ENCODE measurements at regions not wholly inside any gene's neighbourhood (a gene's known extent, or its start where the extent isn't known, plus 50 kb on each side); places are given as distances from the start of the nearest gene placed in this dataset.

DNA sequence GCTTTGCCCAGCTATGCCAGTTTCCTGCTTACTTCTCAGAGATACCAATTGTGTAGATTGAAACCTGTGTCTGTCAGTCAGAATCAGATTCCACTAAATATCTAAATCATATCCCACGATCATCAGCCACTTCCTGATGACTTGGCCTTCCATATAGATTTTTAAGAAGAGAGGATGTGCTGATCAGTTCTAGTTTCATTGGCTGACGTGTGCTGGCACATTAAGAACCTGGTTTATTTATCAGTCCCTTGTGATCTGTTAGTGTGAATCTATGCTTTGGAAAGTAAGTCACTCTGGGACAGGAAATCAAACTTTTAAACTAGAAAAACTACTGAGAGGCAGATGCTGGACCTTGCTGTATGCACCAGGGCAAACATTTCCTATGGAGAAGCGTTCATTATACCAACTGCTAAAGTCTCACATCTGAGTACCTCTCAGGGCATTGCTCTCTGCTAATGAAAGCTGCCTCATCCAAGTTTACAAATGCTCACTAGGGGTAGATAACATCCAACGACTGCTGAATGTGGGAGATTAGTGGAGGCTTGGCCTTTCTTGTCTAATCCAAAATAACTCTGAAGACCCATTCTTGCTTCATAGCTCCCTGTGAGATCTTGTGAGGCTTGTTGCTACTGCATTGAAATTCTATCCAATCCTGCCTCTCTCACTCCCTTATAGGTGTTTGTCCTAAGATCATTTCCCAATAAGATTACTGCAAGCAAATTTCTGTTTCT, 109.1 kb downstream of the ARL4A start:
- Histone ChIP-seq H3K36me3 (replicated peaks in 1 of 2) (no peaks in the 10 kb centered on the region), H3K27me3 (no peaks in the 10 kb centered on the region), H3K9me3 (replicated peaks in 1 of 3) (no peaks in the 10 kb centered on the region), H3K27ac (no peak overlapping the region), H3K4me3 (no peak overlapping the region), H3K4me1 (replicated peaks in 1 of 2) (no peaks in the 10 kb centered on the region)
- intact Hi-C loops (cut with DNase I), result no loop called here
- DNase-seq, result no peak
- WGBS, 4 donors, result 57 to 63% (median 60%) methylated on average over 4 of the region's 4 CpGs
- TF ChIP-seq, protein P1, sequence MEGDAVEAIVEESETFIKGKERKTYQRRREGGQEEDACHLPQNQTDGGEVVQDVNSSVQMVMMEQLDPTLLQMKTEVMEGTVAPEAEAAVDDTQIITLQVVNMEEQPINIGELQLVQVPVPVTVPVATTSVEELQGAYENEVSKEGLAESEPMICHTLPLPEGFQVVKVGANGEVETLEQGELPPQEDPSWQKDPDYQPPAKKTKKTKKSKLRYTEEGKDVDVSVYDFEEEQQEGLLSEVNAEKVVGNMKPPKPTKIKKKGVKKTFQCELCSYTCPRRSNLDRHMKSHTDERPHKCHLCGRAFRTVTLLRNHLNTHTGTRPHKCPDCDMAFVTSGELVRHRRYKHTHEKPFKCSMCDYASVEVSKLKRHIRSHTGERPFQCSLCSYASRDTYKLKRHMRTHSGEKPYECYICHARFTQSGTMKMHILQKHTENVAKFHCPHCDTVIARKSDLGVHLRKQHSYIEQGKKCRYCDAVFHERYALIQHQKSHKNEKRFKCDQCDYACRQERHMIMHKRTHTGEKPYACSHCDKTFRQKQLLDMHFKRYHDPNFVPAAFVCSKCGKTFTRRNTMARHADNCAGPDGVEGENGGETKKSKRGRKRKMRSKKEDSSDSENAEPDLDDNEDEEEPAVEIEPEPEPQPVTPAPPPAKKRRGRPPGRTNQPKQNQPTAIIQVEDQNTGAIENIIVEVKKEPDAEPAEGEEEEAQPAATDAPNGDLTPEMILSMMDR (IDR thresholded peaks at IDR 0.05), result no peak
- TF ChIP-seq POLR2A (IDR thresholded peaks at IDR 0.05), result no peak

DNA sequence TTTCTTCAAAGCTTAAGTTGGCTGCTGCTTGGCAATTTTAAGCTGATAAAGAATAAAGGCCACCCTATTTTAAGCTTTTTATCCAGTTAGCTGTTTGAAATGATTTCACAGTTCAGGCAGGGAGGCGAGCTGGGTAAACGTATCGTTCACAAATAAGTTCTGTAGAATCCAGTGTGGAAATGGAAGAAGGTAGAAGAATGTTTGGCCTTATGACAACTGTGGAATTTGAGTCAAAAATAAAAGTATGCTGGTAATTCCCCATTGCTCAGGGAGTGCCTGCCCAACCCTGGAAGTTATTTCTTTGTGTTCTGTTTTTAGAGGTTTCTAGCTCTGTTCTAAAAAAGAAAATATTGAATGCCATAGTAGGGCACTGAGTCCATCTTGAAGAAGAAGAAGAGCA, 113.1 kb downstream of the ARL4A start:
- intact Hi-C loops (cut with DNase I), result no loop called here
- Histone ChIP-seq H3K36me3 (replicated peaks in 1 of 2) (no peaks in the 10 kb centered on the region), H3K27ac (no peak overlapping the region), H3K4me3 (no peak overlapping the region), H3K9me3 (replicated peaks in 1 of 3) (no peaks in the 10 kb centered on the region), H3K27me3 (no peaks in the 10 kb centered on the region), H3K4me1 (replicated peaks in 1 of 2) (no peaks in the 10 kb centered on the region)
- TF ChIP-seq, protein P1 (IDR thresholded peaks at IDR 0.05), result no peak
- no peak for TF ChIP-seq POLR2A (IDR thresholded peaks at IDR 0.05)
- DNase-seq, result no peak
- 48 to 70% (median 67%) methylated on average over 3 of the region's 3 CpGs for whole genome bisulfite sequencing, 4 donors

DNA sequence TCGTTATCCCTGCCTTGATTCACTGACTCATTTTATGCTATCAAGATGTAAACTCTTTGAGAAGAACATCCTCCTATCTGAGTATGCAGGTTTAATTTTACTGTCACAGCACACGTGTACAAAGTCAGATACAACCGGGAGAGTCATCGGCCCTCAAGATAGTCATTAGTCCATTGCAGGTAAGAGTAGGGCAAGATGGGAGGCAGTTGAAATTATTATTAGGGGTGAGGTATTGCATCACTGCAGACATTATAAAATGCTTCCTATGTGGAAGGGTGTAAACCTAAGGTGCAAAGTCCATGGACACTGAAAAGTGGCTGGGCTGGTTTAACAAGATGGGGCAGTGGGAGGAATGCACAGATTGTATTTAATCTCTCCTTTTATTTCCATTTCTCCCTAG, 113.7 kb downstream of the ARL4A start:
- Histone ChIP-seq H3K9me3 (replicated peaks in 1 of 3) (no peaks in the 10 kb centered on the region), H3K27ac (no peak overlapping the region), H3K4me3 (no peak overlapping the region), H3K4me1 (replicated peaks in 1 of 2) (no peaks in the 10 kb centered on the region), H3K27me3 (no peaks in the 10 kb centered on the region), H3K36me3 (replicated peaks in 1 of 2) (no peaks in the 10 kb centered on the region)
- intact Hi-C loops (cut with DNase I), result no loop called here
- 78 to 88% (median 79%) methylated on average over 4 of the region's 4 CpGs for WGBS, 4 donors
- DNase-seq, result no peak
- TF ChIP-seq, protein P1 (IDR thresholded peaks at IDR 0.05), result no peak
- no peak for TF ChIP-seq POLR2A (IDR thresholded peaks at IDR 0.05)

DNA sequence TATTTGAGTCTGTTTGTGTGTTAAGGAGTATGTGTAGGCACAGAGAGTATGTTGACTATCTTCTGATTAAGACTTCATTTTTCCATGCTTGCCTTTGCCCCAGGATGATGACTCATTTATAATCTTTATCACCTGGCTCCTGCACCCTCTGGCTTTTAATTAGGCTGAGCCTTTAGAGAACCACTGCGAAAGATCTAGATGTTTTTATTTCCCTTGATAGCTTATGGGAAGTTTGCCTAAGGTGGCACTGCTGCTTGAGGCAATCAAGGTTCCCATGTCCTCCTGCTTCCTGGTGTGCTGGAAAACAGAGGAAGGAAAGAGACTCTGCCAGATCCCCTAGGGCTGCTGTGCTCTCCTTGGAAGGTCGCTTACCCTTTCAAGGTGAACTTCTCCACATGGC, 114.6 kb downstream of the ARL4A start:
- TF ChIP-seq POLR2A (IDR thresholded peaks at IDR 0.05), result no peak
- TF ChIP-seq, protein P1 (IDR thresholded peaks at IDR 0.05), result no peak
- Histone ChIP-seq H3K4me1 (replicated peaks in 1 of 2) (no peaks in the 10 kb centered on the region), H3K27ac (no peak overlapping the region), H3K36me3 (replicated peaks in 1 of 2) (no peaks in the 10 kb centered on the region), H3K27me3 (no peaks in the 10 kb centered on the region), H3K9me3 (replicated peaks in 1 of 3) (no peaks in the 10 kb centered on the region), H3K4me3 (no peak overlapping the region)
- DNase-seq, result no peak
- WGBS, 4 donors, result 23 to 55% (median 51%) methylated on average over 2 of the region's 2 CpGs
- intact Hi-C loops (cut with DNase I), result no loop called here
